PC-9 (cell line): ENCODE measurements at regions not wholly inside any gene's neighbourhood (a gene's known extent, or its start where the extent isn't known, plus 50 kb on each side); places are given as distances from the start of the nearest gene placed in this dataset.

ENCODE experiments used
- CTCF ChIP-seq: fragments of 200-600 bp; sonication (generic); conservative IDR thresholded peaks from 2 replicates; pipeline ENCODE4 v1.6.1; 2017; ENCODE audit warnings: mixed run types, antibody characterized with exemption, mild to moderate bottlenecking, moderate library complexity
- EZH2 ChIP-seq: fragments of 200-600 bp; sonication (generic); IDR thresholded peaks from 2 replicates; pipeline ENCODE4 v1.8.0; 2017; ENCODE audit warnings: antibody characterized with exemption, low read depth

- TF ChIP-seq CTCF (no peak), EZH2 (no peak)
These were observed 97.0 kb upstream of the E2F8 start for GRCh38 chr11:19337779-19338178.
